ENCODE measurements at regions not wholly inside any gene's neighbourhood (a gene's known extent, or its start where the extent isn't known, plus 50 kb on each side); places are given as distances from the start of the nearest gene placed in this dataset.

- no peak for TF ChIP-seq POLR2AphosphoS5 (IDR thresholded peaks at IDR 0.05; ENCODE audit: low read depth, low read length)
- no peak for TF ChIP-seq TAF1 (IDR thresholded peaks at IDR 0.05; ENCODE audit: borderline replicate concordance, insufficient read depth, low read length)
- TF ChIP-seq REST (IDR thresholded peaks at IDR 0.05; ENCODE audit: insufficient read depth in 1 of 2, low read depth in 2 of 2, low read length in 2 of 2) = no peak
Observed at GRCh38 chr18:24656050-24656449, 195.6 kb downstream of the HRH4 start.
